Activated CD4-positive, alpha-beta T cell treated with anti-CD3 and anti-CD28 coated beads for 4 hours (primary cell): ENCODE measurements at regions not wholly inside any gene's neighbourhood (a gene's known extent, or its start where the extent isn't known, plus 50 kb on each side); places are given as distances from the start of the nearest gene placed in this dataset.
A peak's percentile ranks its signal among the peaks of the same experiment; 100 is the strongest.

ENCODE experiments used
- DNase-seq, 2 donors: peaks; one replicate each; pipeline ENCODE4 v3.0.0-alpha.2; 2020

GRCh38 chr2:18752667-18753422, 163.5 kb upstream of the NT5C1B start:
- no peak for DNase-seq

- DNase-seq, result no peak
Measured at GRCh38 chr2:18752022-18752493, 162.7 kb upstream of the NT5C1B start.

- no peak for DNase-seq
Measured at GRCh38 chr2:18750672-18751554, 161.5 kb upstream of the NT5C1B start.

GRCh38 chr2:18749912-18750526, 160.7 kb upstream of the NT5C1B start:
- peak; percentile 2 to 16 for DNase-seq

DNA sequence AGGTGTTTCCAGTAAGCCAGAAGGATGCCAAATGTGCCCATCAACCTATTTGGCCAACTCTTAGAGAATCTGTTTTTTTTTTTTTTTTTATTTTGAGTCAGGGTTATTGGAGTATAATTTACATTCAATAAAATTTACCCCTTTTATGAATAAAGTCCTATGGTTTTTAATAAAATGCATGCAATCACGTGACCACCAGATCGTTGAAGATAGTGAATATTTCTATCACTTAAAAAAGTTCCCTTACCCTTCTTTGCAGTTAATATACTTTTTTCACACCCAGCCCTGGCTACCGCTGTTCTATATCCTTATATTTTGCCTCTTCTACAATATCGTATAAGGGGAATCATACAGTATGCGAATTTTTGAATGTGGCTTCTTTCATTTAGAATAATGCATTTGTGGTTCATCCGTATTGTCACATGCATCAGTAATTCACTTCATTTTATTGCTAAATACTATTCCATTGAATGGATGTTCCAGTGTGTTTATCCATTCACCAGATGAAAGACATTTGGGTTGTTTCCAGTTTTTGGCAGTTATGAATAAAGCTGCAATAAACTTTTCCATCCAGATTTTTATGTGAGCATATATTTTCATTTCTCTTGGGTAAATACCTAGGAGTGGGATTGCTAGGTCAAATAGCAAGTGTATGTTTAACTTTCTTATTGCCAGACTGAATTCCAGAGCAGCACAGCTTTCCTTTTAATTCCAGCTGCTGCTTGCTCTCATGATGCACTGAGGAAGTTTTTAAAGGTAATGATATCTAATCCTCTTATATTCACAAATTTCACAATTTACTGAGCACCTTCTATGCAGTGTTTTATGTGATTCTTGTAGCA, 156.3 kb upstream of the NT5C1B start:
- DNase-seq, result no peak

DNA sequence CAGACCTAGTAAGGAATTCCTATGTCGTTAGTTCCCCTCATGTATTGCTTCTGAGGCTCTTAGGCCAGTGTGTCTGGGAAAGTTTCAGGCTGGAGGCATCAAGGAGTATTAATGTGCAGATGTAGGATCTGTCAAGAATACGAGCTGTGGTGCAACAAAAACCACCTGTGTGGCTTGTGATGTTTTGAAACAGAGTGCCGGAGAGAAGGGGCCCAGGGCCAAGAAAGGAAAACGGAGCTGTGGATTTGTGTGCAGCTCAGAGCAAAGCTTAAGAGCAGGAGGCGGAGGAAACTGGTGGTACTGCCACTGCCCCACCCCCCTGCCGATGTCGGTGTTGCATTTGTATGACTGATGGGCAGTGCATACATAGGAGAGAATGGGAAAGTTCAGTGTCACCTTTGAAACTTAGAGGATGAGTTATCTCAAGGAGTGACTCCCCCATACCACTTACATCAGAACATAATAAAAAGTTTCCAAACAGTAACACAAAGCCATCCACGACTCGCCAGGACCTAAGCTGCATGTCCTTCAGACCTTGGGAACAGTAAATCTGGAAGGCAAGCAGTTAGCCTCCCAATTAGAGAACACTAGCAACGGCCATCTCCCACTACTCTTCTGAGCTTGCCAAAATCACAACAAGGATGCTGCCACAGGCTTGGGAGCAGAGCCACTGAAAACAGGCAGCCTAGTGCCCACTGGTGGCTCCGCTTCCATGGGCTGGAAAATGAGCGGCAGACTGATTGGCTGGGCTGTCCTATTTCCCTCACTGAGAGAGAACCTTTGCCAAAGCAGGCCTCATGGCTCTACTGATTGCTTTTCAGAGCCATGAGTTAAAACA, 152.7 kb upstream of the NT5C1B start:
- DNase-seq, result no peak

GRCh38 chr2:18741191-18741590, 151.8 kb upstream of the NT5C1B start:
- DNase-seq, result no peak

GRCh38 chr2:18740474-18740881, 151.1 kb upstream of the NT5C1B start:
- DNase-seq, result no peak

DNA sequence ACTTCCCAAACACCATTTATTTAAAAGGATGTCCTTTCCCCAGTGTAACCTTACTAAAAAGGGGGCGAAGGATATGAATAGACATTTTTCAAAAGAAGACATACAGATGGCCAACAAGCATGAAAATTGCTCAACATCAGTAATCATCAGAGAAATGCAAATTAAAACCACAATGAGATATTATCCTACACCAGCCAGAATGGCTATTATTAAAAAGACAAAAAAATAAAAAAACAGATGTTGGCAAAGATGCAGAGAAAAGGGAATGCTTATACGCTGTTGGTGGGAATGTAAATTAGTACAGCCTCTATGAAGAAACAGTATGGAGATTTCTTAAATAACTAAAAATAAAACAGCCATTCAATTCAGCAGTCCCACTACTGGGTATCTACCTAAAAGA, 142.3 kb upstream of the NT5C1B start:
- DNase-seq, result no peak

GRCh38 chr2:18724371-18725145, 135.2 kb upstream of the NT5C1B start:
- no peak for DNase-seq

DNA sequence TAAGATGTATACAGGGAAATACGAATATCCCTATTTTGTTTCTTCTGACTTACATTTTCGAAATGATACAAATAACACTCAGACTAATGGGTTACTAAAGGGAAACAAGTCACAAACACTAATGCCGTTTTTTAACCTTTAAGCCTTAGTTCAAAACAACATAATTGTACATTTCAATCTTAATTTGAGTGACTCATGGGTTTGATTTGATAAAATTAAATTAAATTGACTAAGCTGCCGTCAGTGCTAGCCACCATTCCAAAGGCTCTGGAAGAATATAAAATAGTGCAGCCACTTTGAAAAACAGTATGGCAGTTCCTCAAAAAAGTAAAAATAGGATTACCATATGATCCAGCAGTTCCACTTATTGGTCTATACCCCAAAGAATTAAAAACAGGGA, 133.8 kb upstream of the NT5C1B start:
- no peak for DNase-seq

- DNase-seq, result no peak
Measured at GRCh38 chr2:18722101-18722500, 132.7 kb upstream of the NT5C1B start.

- DNase-seq, result no peak
Measured at GRCh38 chr2:18721038-18721922, 131.9 kb upstream of the NT5C1B start.

DNA sequence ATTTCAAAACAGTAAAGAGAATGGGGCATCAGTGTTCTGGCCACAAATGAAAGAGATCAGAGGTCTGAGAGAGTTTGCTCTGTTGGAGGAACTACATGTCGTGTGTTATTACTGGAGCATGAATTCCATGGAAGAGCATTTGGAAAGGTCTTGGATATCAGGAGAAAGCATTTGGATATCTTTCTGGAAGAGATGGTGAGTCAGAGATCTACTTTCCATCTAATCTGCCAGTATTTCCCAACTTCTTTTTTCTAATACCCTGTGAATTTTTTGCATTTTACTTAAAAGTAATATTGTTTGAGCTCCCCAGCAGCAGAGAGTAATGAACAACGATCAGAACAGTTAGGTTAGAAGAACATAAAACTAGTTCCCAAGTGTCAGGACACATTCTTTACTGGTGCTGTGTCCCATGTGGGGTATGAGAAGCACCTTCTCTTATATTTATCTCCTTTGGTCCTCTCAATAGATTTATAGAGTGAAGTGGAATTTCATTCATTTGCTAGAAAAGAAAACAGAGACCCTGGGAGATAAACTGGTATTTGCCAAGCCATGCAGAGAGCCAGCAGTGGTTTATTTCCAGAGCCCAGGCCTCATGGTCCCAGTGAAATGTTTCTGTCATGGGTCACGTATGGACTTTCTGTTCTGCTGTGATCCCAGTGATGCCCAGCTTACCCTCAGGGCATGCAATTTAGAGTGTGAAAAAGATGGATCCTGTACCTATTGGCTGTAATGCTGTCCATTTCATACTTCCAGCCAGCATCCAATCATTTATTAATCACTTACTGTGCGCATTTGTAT, 130.8 kb upstream of the NT5C1B start:
- DNase-seq, result no peak

GRCh38 chr2:18708203-18708715, 118.9 kb upstream of the NT5C1B start:
- DNase-seq, result no peak

DNA sequence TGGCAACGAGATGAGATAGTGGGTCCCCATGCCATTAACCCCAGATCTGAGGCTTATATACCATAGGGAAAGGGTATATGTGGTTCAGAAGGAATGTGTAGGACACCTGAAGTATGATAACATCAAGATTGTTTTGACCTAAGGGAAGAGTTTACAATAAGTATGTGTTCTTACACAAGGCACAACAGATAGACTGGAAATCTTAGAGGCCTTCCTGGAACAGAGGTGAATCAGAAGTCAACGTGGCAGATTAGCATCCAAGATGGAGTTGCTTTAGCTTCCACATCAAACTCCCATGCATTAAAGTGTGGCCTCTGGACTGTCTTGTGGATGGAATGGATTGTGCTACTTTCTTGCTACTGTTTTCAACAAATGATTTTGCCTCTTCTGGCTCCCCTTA, 116.6 kb upstream of the NT5C1B start:
- DNase-seq, result no peak

- DNase-seq, result no peak
Measured at GRCh38 chr2:18704276-18704675, 114.9 kb upstream of the NT5C1B start.

DNA sequence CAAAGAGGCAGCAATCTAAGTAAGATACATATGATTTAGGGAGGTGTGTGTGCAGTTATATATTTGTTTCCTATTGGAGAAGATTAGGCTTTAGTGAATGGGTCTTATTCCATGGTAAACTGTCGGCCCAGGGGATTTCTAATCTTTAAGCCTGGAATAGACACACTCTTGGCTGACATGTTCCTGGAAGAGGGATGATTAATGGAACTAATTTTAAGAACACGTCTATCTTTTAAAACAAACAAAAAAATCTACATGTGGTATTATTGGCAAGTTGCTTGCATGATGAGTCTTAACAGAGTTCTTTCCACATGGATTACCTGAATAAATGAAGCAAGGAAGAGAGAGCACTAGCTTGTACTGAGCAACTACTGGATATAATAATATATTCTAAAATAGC, 114.2 kb upstream of the NT5C1B start:
- no peak for DNase-seq

- DNase-seq, result no peak
Measured at GRCh38 chr2:18701981-18702380, 112.6 kb upstream of the NT5C1B start.
